ENCODE measurements at regions not wholly inside any gene's neighbourhood (a gene's known extent, or its start where the extent isn't known, plus 50 kb on each side); places are given as distances from the start of the nearest gene placed in this dataset.

- TF ChIP-seq, protein P1, sequence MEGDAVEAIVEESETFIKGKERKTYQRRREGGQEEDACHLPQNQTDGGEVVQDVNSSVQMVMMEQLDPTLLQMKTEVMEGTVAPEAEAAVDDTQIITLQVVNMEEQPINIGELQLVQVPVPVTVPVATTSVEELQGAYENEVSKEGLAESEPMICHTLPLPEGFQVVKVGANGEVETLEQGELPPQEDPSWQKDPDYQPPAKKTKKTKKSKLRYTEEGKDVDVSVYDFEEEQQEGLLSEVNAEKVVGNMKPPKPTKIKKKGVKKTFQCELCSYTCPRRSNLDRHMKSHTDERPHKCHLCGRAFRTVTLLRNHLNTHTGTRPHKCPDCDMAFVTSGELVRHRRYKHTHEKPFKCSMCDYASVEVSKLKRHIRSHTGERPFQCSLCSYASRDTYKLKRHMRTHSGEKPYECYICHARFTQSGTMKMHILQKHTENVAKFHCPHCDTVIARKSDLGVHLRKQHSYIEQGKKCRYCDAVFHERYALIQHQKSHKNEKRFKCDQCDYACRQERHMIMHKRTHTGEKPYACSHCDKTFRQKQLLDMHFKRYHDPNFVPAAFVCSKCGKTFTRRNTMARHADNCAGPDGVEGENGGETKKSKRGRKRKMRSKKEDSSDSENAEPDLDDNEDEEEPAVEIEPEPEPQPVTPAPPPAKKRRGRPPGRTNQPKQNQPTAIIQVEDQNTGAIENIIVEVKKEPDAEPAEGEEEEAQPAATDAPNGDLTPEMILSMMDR (IDR thresholded peaks at IDR 0.05; ENCODE audit: control extremely low read depth in 1 of 3, insufficient read depth in 1 of 3, low read depth in 1 of 3, low read length in 3 of 3) = no peak
- no peak for TF ChIP-seq SP1 (IDR thresholded peaks at IDR 0.05; ENCODE audit: low read depth, low read length)
- TF ChIP-seq KDM5A (IDR thresholded peaks at IDR 0.05; ENCODE audit: low read length) = no peak
- TF ChIP-seq TAF1 (IDR thresholded peaks at IDR 0.05; ENCODE audit: low read depth, low read length) = no peak
- TF ChIP-seq BACH1 (IDR thresholded peaks at IDR 0.05; ENCODE audit: low read length) = no peak
These were observed 72.5 kb upstream of the ARHGEF3 start for GRCh38 chr3:56874269-56874668.
